GM12891 (cell line): ENCODE measurements at regions not wholly inside any gene's neighbourhood (a gene's known extent, or its start where the extent isn't known, plus 50 kb on each side); places are given as distances from the start of the nearest gene placed in this dataset.

Experiments used
- POLR2A ChIP-seq: IDR thresholded peaks from 2 replicates; pipeline ENCODE4 v1.6.1; 2011; ENCODE audit warnings: low read depth, low read length, control low read depth
- POLR2AphosphoS5 ChIP-seq: IDR thresholded peaks from 2 replicates; pipeline ENCODE4 v1.6.1; 2011; ENCODE audit warnings: low read depth, low read length, control low read depth
- TAF1 ChIP-seq: IDR thresholded peaks from 2 replicates; pipeline ENCODE4 v1.6.1; 2011; ENCODE audit warnings: low read depth, low read length, control low read depth

DNA sequence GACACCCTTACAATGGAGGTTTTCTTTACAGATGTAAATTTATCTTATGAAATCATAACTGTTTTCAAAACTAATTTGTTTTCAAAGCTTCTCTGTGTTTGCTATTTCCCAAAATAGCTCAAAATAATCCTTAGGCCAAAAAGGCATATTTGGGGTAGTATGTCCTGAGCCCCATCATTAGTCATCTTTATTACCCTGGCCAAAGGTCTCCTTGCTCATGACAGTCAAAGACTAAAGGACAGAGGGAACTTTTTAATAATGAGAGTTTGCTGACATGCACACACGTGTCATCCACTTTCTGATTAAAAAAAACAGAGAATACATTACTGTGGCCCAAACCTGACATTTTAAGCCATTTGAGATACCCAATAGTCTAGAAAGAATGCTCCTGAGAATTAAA lies 221.9 kb upstream of the DUSP10 start:
- TF ChIP-seq POLR2A (no peak), TAF1 (no peak), POLR2AphosphoS5 (no peak)
